ENCODE measurements at regions not wholly inside any gene's neighbourhood (a gene's known extent, or its start where the extent isn't known, plus 50 kb on each side); places are given as distances from the start of the nearest gene placed in this dataset.

GRCh38 chr4:110963662-110964280 is 340.9 kb upstream of the PITX2 start:
- Histone ChIP-seq H3K9me3 (ENCODE audit: insufficient read depth in 2 of 2, low read depth in 1 of 2, low read length in 1 of 2) (no peaks in the 10 kb centered on the region), H3K36me3 (ENCODE audit: control insufficient read depth in 2 of 4, insufficient read depth in 4 of 4, low read length in 3 of 4) (no peaks in the 10 kb centered on the region), H3K27ac (ENCODE audit: low read depth, low read length) (no peak overlapping the region), H3K18ac (ENCODE audit: extremely low read depth, low read length) (no peak overlapping the region), H2BK5ac (ENCODE audit: low read depth, low read length) (no peak overlapping the region), H4K5ac (ENCODE audit: insufficient read length, low read depth, low read length) (no peak overlapping the region), H3K79me1 (ENCODE audit: low read depth, low read length) (no peaks in the 10 kb centered on the region), H3K27me3 (replicated peaks in 1 of 4; ENCODE audit: control insufficient read depth in 3 of 4, extremely low read depth in 1 of 4, insufficient read depth in 3 of 4, low read length in 3 of 4) (no peaks in the 10 kb centered on the region), H2BK120ac (replicated peaks; ENCODE audit: low read depth, low read length) (no peak overlapping the region), H3K56ac (replicated peaks; ENCODE audit: insufficient read length, low read depth, low read length) (no peak overlapping the region), H2BK15ac (ENCODE audit: low read length) (no peak overlapping the region), H3K9ac (replicated peaks in 1 of 4; ENCODE audit: extremely low read depth in 1 of 4, low read depth in 3 of 4, low read length in 3 of 4) (no peak overlapping the region), H3K4ac (replicated peaks; ENCODE audit: insufficient read length, low read depth, low read length) (no peak overlapping the region), H2AFZ (ENCODE audit: low read length) (no peak overlapping the region), H3K4me3 (ENCODE audit: extremely low read depth in 1 of 4, insufficient read depth in 2 of 4, low read depth in 3 of 4, low read length in 4 of 4) (no peak overlapping the region), H2BK12ac (ENCODE audit: low read depth, low read length) (no peak overlapping the region), H3K14ac (ENCODE audit: insufficient read length) (no peak overlapping the region), H4K20me1 (replicated peaks in 1 of 2; ENCODE audit: control insufficient read depth in 1 of 2, insufficient read depth in 2 of 2, low read length in 2 of 2) (no peaks in the 10 kb centered on the region), H2BK20ac (ENCODE audit: low read length) (no peak overlapping the region), H3K79me2 (ENCODE audit: control insufficient read depth in 1 of 2, insufficient read depth in 2 of 2, low read length in 2 of 2) (no peaks in the 10 kb centered on the region), H2AK5ac (ENCODE audit: low read depth, low read length) (no peak overlapping the region), H3K4me2 (ENCODE audit: insufficient read depth in 1 of 2, low read depth in 2 of 2, low read length in 2 of 2) (no peak overlapping the region), H3K4me1 (replicated peaks in 1 of 4; ENCODE audit: control insufficient read depth in 3 of 4, insufficient read depth in 4 of 4, low read length in 3 of 4) (no peaks in the 10 kb centered on the region), H3K23me2 (ENCODE audit: low read depth, low read length) (no peaks in the 10 kb centered on the region), H4K8ac (ENCODE audit: extremely low read depth, insufficient read depth, low read length) (no peak overlapping the region), H3K23ac (ENCODE audit: insufficient read length) (no peak overlapping the region), H4K91ac (replicated peaks; ENCODE audit: insufficient read length, low read length) (no peak overlapping the region)
- 90% methylated on average over 11 of the region's 11 CpGs; no CpG with 5 or more reads in 1 of the 2 experiments for WGBS, 2 experiments (ENCODE audit: extremely low coverage in 1 of 2, insufficient coverage in 1 of 2, insufficient read length in 1 of 2, insufficient replicate concordance in 2 of 2, low coverage in 1 of 2, low lambda C conversion rate in 2 of 2, missing lambda C conversion rate in 1 of 2)
- ChIA-PET CTCF (ENCODE audit: partially characterized antibody) (interaction anchor here (1.1 kb wide), 1 partner anchor 15 kb away, joined by 3 read pairs; no protein-coding TSS in a partner anchor), POLR2A (ENCODE audit: partially characterized antibody) (no interaction called here)
- FAIRE-seq (no peak), DNase-seq (ENCODE audit: low read depth in 1 of 2, low spot score in 2 of 2) (no peak)
- no peak for TF ChIP-seq SRF (IDR thresholded peaks at IDR 0.05; ENCODE audit: low read depth, low read length)
- TF ChIP-seq TAF1 (IDR thresholded peaks at IDR 0.05; ENCODE audit: low read depth, low read length) = no peak
- no peak for TF ChIP-seq BACH1 (IDR thresholded peaks at IDR 0.05; ENCODE audit: low read length)
- TF ChIP-seq SP1 (IDR thresholded peaks at IDR 0.05; ENCODE audit: low read depth, low read length) = no peak
- no peak for TF ChIP-seq E2F6 (IDR thresholded peaks at IDR 0.05)
- TF ChIP-seq BRCA1 (IDR thresholded peaks at IDR 0.05; ENCODE audit: low read depth, low read length) = no peak
- no peak for TF ChIP-seq RNF2 (IDR thresholded peaks at IDR 0.05; ENCODE audit: borderline replicate concordance, low read depth, low read length, missing control alignments, poor library complexity, severe bottlenecking)
- no peak for TF ChIP-seq RFX5 (IDR thresholded peaks at IDR 0.05; ENCODE audit: borderline replicate concordance, low read depth, low read length)
- no peak for TF ChIP-seq CHD1 (IDR thresholded peaks at IDR 0.05; ENCODE audit: low read depth, low read length)
- TF ChIP-seq SUZ12 (IDR thresholded peaks at IDR 0.05; ENCODE audit: low read length) = no peak
- TF ChIP-seq KDM5A (IDR thresholded peaks at IDR 0.05; ENCODE audit: low read length) = no peak
- TF ChIP-seq YY1 (IDR thresholded peaks at IDR 0.05; ENCODE audit: low read depth, low read length) = no peak
- TF ChIP-seq ATF3 (IDR thresholded peaks at IDR 0.05; ENCODE audit: insufficient read depth, low read depth, low read length) = no peak
